Common myeloid progenitor, CD34-positive (primary cell): ENCODE measurements at regions not wholly inside any gene's neighbourhood (a gene's known extent, or its start where the extent isn't known, plus 50 kb on each side); places are given as distances from the start of the nearest gene placed in this dataset.
"Not testable (repeated sequence)": the region's sequence is repeated elsewhere in the genome, so short reads cannot be mapped to it uniquely, and the experiment has no call there.

Experiments
- CTCF ChIA-PET: fragments of 350-600 bp; sonication (Branson Sonifier 250); formaldehyde crosslinking; loops from one replicate; lab custom pipeline; 2021; ENCODE audit warnings: antibody characterized with exemption; lab: Charles Lee
- POLR2A ChIA-PET: fragments of 350-600 bp; sonication (Branson Sonifier 250); formaldehyde crosslinking; loops from one replicate; lab custom pipeline; 2021; ENCODE audit warnings: antibody characterized with exemption; lab: Charles Lee
- DNase-seq, 3 donors: peaks; one replicate each; pipeline versions ENCODE4 v3.0.0 to v3.0.0-alpha.2; 2013
- H3K27ac ChIP-seq, 2 experiments: 1 replicate in 1 of 2; 2 replicates in 1 of 2; pipeline ENCODE4 v1.7.0; 2013; ENCODE audit warnings: inconsistent platforms in 2 of 2, low read length in 2 of 2, mild to moderate bottlenecking in 2 of 2, low read depth in 1 of 2, moderate library complexity in 1 of 2; ENCODE audit not compliant: severe bottlenecking in 2 of 2, insufficient read depth in 1 of 2, poor library complexity in 1 of 2
- H3K27me3 ChIP-seq, 5 experiments: replicated peaks in 2 of 5; 1 replicate in 3 of 5; 2 replicates in 2 of 5; pipeline versions ENCODE4 v1.6.1 to v1.7.0; 2013; ENCODE audit warnings: low read length in 4 of 5, mild to moderate bottlenecking in 2 of 5, moderate library complexity in 2 of 5, inconsistent platforms in 1 of 5; ENCODE audit not compliant: insufficient read depth in 5 of 5, control insufficient read depth in 4 of 5
- H3K36me3 ChIP-seq, 4 experiments: 1 replicate in 2 of 4; 2 replicates in 2 of 4; pipeline versions ENCODE4 v1.6.1 to v1.7.0; 2013; ENCODE audit warnings: low read length in 3 of 4, control low read depth in 1 of 4, mild to moderate bottlenecking in 1 of 4; ENCODE audit not compliant: control insufficient read depth in 4 of 4, insufficient read depth in 4 of 4
- H3K4me1 ChIP-seq, 4 experiments: 1 replicate in 3 of 4; 2 replicates in 1 of 4; pipeline versions ENCODE4 v1.6.1 to v1.7.1; 2013; ENCODE audit warnings: low read length in 3 of 4, mild to moderate bottlenecking in 3 of 4, control low read depth in 1 of 4, inconsistent platforms in 1 of 4, moderate library complexity in 1 of 4; ENCODE audit not compliant: control insufficient read depth in 4 of 4, insufficient read depth in 4 of 4; ENCODE audit errors: control extremely low read depth in 1 of 4
- H3K4me3 ChIP-seq, 7 experiments: 1 replicate in 4 of 7; 2 replicates in 3 of 7; pipeline versions ENCODE4 v1.5.1 to v1.7.0; 2013; ENCODE audit warnings: mild to moderate bottlenecking in 7 of 7, low read length in 6 of 7, moderate library complexity in 6 of 7, inconsistent platforms in 2 of 7, low read depth in 2 of 7, control low read depth in 1 of 7; ENCODE audit not compliant: insufficient read depth in 4 of 7, control insufficient read depth in 1 of 7; ENCODE audit errors: extremely low read depth in 1 of 7
- H3K9me3 ChIP-seq, 5 experiments: 1 replicate in 4 of 5; 2 replicates in 1 of 5; pipeline versions ENCODE4 v1.6.1 to v1.7.1; 2013; ENCODE audit warnings: low read length in 4 of 5, mild to moderate bottlenecking in 2 of 5, inconsistent platforms in 1 of 5, low read depth in 1 of 5, moderate library complexity in 1 of 5; ENCODE audit not compliant: control insufficient read depth in 4 of 5, insufficient read depth in 2 of 5; ENCODE audit errors: control extremely low read depth in 1 of 5
- WGBS: methylation state at CpG from one replicate; pipeline ENCODE4 v1.1.5; 2013; ENCODE audit not compliant: insufficient coverage; 5-methylcytosine and 5-hydroxymethylcytosine counted together

DNA sequence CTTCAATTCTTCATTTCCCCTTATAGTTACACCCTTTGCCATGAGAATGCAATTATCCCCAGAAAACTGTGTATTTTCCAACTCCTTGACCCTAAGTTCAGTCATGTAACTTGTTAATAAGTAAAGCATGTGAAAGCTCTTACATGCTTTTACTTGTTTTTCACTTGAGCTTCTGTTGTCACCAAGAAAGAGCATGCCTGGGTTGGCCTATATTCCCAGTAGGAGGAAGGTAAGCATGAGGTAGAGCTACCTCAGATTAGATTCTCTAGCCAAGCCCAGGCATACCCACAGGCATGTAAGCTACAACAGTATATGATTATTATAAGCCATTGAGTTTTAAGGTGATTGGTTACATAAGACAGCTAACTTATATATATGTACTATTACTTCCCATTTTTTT, 101.7 kb upstream of the SMLR1 start:
- Histone ChIP-seq H3K4me3 (no peak overlapping the region), H3K27me3 (peaks cover 0 to 47% (median 27%) of the 10 kb centered on the region in 5 experiments), H3K36me3 (no peaks in the 10 kb centered on the region), H3K9me3 (peaks cover 0 to 13% (median 2%) of the 10 kb centered on the region in 5 experiments), H3K4me1 (no peaks in the 10 kb centered on the region), H3K27ac (no peak overlapping the region)
- ChIA-PET CTCF (no interaction called here), POLR2A (no interaction called here)
- DNase-seq, result no peak

DNA sequence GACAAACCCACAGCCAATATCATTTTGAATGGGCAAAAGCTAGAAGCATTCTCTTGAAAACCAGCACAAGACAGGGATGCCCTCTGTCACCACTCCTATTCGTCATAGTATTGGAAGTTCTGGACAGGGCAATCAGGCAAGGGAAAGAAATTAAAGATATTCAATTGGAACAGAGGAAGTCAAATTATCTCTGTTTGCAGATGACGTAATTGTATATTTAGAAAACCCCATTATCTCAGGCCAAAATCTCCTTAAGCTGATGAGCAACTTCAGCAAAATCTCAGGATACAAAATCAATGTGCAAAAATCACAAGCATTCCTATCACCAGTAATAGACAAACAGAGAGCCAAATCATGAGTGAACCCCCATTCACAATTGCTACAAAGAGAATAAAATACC, 99.1 kb upstream of the SMLR1 start:
- CTCF ChIA-PET, H3K4me3 ChIP-seq, H3K4me1 ChIP-seq, POLR2A ChIA-PET, DNase-seq, H3K27ac ChIP-seq, H3K36me3 ChIP-seq: not testable (repeated sequence)
- peaks cover 0 to 13% (median 2%) of the 10 kb centered on the region in 5 experiments for H3K9me3 ChIP-seq
- H3K27me3 ChIP-seq, result peaks cover 0 to 45% (median 29%) of the 10 kb centered on the region in 5 experiments
- 100% methylated on average over 1 of the region's 2 CpGs for WGBS

DNA sequence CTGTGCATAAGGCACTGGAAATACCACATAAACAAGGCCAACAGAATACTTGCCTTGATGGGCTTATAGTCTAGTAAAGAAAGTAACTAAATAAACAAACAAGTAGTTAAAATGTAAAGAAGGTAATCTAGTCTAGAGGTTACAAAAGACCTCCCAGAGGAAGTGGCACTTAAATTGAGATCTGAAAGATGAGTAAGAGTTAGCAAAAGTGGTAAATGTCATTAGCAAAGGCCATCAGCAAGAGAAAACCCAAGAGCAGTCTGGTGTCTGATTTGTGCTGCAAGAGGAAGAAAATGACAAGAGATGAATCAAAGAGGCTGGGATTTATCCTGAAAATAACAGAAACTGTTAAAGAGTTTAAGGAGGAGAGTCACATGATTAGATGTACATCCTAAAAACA, 96.6 kb upstream of the SMLR1 start:
- POLR2A ChIA-PET, result no interaction called here
- CTCF ChIA-PET, result no interaction called here
- no peak overlapping the region for H3K27ac ChIP-seq
- peaks cover 0 to 6% (median 1%) of the 10 kb centered on the region in 5 experiments for H3K9me3 ChIP-seq
- H3K4me1 ChIP-seq, result no peaks in the 10 kb centered on the region
- peaks cover 0 to 45% (median 16%) of the 10 kb centered on the region in 5 experiments for H3K27me3 ChIP-seq
- H3K36me3 ChIP-seq, result no peaks in the 10 kb centered on the region
- no peak overlapping the region for H3K4me3 ChIP-seq
- no peak for DNase-seq

DNA sequence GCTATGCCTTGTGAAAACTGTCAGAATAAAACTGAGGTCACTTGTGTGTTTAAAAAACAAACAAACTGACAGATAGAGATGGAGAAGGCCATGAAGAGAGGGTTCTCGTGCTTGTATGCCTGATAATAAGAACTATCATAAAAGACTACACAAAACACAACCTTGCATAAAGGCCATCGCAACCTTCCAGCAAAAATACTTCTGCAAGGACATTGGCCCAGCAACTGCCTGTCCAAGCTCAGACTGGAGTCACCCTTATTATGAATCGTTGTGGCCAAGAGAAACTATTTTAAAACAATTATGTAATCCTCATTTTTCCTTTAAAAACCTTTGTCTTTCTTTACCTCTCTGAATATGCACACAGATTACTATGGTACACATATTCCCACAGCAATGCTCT, 93.0 kb upstream of the SMLR1 start:
- H3K4me3 ChIP-seq, result no peak overlapping the region
- H3K27me3 ChIP-seq, result peaks cover 0 to 40% (median 8%) of the 10 kb centered on the region in 5 experiments
- H3K4me1 ChIP-seq, result no peaks in the 10 kb centered on the region
- POLR2A ChIA-PET, result no interaction called here
- DNase-seq, result no peak
- WGBS, result 100% methylated on average over 1 of the region's 3 CpGs
- no peaks in the 10 kb centered on the region for H3K9me3 ChIP-seq
- CTCF ChIA-PET, result no interaction called here
- no peak overlapping the region for H3K27ac ChIP-seq
- H3K36me3 ChIP-seq, result no peaks in the 10 kb centered on the region

DNA sequence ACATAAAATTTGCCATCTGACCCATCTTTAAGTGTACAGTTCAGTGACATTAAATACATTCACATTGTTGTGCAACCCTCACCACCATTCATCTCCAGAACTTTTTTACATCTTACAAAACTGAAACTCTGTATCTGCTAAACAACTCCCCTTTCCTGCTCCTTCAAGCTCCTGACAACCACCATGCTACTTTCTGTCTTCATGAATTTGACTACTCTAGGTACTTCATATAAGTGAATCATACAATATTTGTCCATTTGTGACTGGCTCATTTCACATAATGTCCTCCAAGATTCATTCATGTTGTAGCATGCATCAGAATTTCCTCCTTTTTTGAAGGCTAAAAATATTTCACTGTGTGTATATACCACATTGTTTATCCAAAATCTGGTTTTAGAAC, 86.9 kb upstream of the SMLR1 start:
- H3K27me3 ChIP-seq, result peaks cover 0 to 27% (median 9%) of the 10 kb centered on the region in 5 experiments
- H3K4me1 ChIP-seq, result no peaks in the 10 kb centered on the region
- POLR2A ChIA-PET, result no interaction called here
- no peaks in the 10 kb centered on the region for H3K9me3 ChIP-seq
- DNase-seq, result no peak
- no peaks in the 10 kb centered on the region for H3K36me3 ChIP-seq
- no peak overlapping the region for H3K27ac ChIP-seq
- CTCF ChIA-PET, result no interaction called here
- no peak overlapping the region for H3K4me3 ChIP-seq

DNA sequence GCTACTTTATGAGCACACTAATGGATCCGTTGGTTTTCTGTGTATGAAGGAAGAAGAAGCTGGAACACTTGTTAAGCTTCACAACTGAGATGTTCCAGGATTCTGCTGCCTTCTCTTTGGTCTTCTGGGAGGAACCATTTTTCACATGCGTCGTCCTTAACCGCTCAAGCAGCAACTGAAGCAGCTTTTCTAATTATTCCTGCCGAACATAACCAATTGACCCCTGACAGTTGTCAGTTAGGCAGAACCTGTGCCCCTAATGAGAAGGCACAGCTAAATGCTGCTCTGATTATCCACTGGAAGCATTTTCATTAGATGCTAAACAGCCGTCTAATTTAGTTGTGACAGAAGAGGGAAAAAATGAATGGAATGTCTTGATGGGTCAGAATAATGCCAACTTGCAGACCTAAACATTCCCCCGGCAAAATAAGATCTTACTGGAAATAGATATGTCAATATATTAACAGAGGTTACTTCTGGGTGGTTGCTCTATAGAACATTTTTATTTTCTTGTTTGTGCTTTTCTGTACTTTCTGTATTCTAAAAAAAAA, 85.0 kb upstream of the SMLR1 start:
- WGBS, result 94% methylated on average over 5 of the region's 7 CpGs
- Histone ChIP-seq H3K27ac (no peak overlapping the region), H3K36me3 (no peaks in the 10 kb centered on the region), H3K4me3 (no peak overlapping the region), H3K9me3 (no peaks in the 10 kb centered on the region), H3K4me1 (no peaks in the 10 kb centered on the region), H3K27me3 (peaks cover 0 to 20% (median 8%) of the 10 kb centered on the region in 5 experiments)
- DNase-seq, result no peak
- ChIA-PET POLR2A (interaction anchor here (0.6 kb wide), 2 partner anchors 9 to 530 kb away, joined by 3 read pairs; no protein-coding TSS in a partner anchor), CTCF (no interaction called here)

DNA sequence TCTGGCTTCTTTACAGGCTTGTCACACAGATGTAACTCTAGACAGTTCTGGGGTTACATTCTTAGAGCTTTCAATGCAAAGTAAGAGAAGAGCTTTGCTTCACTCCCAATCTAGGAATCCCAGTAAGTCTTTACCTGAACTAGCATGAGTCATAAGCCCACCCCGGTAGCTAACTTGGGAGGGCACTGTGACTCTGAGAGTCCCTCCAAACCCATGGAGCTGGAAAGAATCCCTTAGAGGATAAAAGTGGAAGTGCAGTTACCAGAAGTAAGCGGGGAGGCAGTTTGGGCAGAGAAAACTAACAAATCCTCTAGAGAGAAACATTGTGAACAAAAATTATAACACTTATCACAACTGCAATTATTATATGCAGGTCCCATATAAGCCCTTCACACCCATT, 84.0 kb upstream of the SMLR1 start:
- no peak overlapping the region for H3K27ac ChIP-seq
- peaks cover 0 to 18% (median 5%) of the 10 kb centered on the region in 5 experiments for H3K27me3 ChIP-seq
- no peak for DNase-seq
- peaks cover 0 to 1% (median 0%) of the 10 kb centered on the region in 5 experiments for H3K9me3 ChIP-seq
- H3K36me3 ChIP-seq, result no peaks in the 10 kb centered on the region
- ChIA-PET POLR2A (no interaction called here), CTCF (interaction anchor here (1.3 kb wide), 1 partner anchor 375 kb away, joined by 3 read pairs; no protein-coding TSS in a partner anchor)
- H3K4me3 ChIP-seq, result no peak overlapping the region
- WGBS, result 90% methylated on average over 2 of the region's 2 CpGs
- no peaks in the 10 kb centered on the region for H3K4me1 ChIP-seq
